Right lobe of liver (tissue), 4 donors: ENCODE measurements at regions not wholly inside any gene's neighbourhood (a gene's known extent, or its start where the extent isn't known, plus 50 kb on each side); places are given as distances from the start of the nearest gene placed in this dataset.

Source experiments
- CTCF ChIP-seq, 4 donors: fragments of 200-600 bp in 3 of 4; fragments of 450-650 bp in 1 of 4; IDR thresholded peaks; one replicate each; pipeline versions ENCODE4 v1.5.1 to v1.8.0; 2016 to 2022; ENCODE audit warnings: antibody characterized with exemption in 4 of 4, mild to moderate bottlenecking in 2 of 4
- POLR2A ChIP-seq: fragments of 450-650 bp; IDR thresholded peaks from one replicate; pipeline ENCODE4 v1.6.1; 2017; ENCODE audit warnings: antibody characterized with exemption, mild to moderate bottlenecking
- donor health status: DM: no; HTN: no; CAD: no.
- donor health status: DM: no; HTN: no; CAD: no.
- donor health status: DM: no; HTN: yes; CAD: no.

DNA sequence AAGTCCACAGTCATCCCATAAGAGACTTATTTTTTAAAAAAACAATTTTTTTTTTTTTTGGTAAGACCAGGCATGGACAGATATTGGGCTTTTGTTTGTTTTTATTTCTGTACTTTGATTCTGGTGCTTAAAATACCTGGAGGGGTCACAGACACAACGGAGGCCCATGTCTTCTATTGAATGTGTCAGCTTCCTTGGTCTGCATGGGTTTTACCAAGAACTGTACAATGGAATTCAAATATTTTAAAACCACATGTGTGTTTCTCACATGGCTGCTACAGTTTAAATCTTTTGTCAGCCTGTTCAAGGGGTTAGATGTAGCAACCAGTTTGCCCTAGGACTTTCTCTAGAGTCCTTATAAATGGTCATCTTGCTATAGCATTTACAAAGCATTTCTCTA is 139.8 kb downstream of the SOX4 start:
- no peak for TF ChIP-seq CTCF (IDR thresholded peaks at IDR 0.05)
- no peak for TF ChIP-seq POLR2A
